SJCRH30 (cell line): ENCODE measurements at regions not wholly inside any gene's neighbourhood (a gene's known extent, or its start where the extent isn't known, plus 50 kb on each side); places are given as distances from the start of the nearest gene placed in this dataset.
"Not testable (repeated sequence)": the region's sequence is repeated elsewhere in the genome, so short reads cannot be mapped to it uniquely, and the experiment has no call there.

Source experiments
- DNase-seq, 2 experiments: peaks; one replicate each; pipeline ENCODE4 v3.0.0-alpha.2; 2015 to 2020
- H3K27ac ChIP-seq: fragments of 250-450 bp; sonication (Bioruptor Pico); 2 replicates; pipeline ENCODE4 v1.5.1; 2020; ENCODE audit warnings: mild to moderate bottlenecking, moderate library complexity
- H3K27me3 ChIP-seq: fragments of 250-450 bp; sonication (Bioruptor Pico); 2 replicates; pipeline ENCODE4 v1.5.1; 2020; ENCODE audit warnings: mild to moderate bottlenecking, moderate library complexity
- H3K36me3 ChIP-seq: fragments of 250-450 bp; sonication (Bioruptor Pico); 2 replicates; pipeline ENCODE4 v1.5.1; 2020; ENCODE audit warnings: mild to moderate bottlenecking, moderate library complexity
- H3K4me1 ChIP-seq: fragments of 250-450 bp; sonication (Bioruptor Pico); 2 replicates; pipeline ENCODE4 v1.5.1; 2020; ENCODE audit warnings: mild to moderate bottlenecking, moderate library complexity
- H3K4me3 ChIP-seq: fragments of 250-450 bp; sonication (Bioruptor Pico); 2 replicates; pipeline ENCODE4 v1.5.1; 2020; ENCODE audit warnings: mild to moderate bottlenecking, moderate library complexity
- H3K9me3 ChIP-seq: fragments of 250-450 bp; sonication (Bioruptor Pico); replicated peaks from 2 replicates; pipeline ENCODE4 v1.5.1; 2020; ENCODE audit warnings: mild to moderate bottlenecking, moderate library complexity

DNA sequence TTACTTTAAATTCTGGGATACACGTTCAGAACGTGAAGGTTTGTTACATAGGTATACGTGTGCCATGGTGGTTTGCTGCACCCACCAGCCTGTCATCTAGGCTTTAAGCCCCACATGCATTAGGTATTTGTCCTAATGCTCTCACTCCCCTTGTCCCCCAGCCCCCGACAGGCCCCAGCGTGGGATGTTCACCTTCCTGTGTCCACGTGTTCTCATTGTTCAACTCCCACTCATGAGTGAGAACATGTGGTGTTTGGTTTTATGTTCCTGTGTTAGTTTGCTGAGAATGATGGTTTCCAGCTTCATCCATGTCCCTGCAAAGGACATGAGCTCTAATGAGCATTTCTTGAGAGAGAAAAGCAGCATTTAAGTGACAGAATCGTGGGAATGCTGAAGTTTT is 726.6 kb downstream of the TDRD15 start:
- H3K9me3 ChIP-seq, H3K4me1 ChIP-seq, H3K27me3 ChIP-seq, H3K36me3 ChIP-seq, DNase-seq, H3K4me3 ChIP-seq, H3K27ac ChIP-seq: not testable (repeated sequence)

DNA sequence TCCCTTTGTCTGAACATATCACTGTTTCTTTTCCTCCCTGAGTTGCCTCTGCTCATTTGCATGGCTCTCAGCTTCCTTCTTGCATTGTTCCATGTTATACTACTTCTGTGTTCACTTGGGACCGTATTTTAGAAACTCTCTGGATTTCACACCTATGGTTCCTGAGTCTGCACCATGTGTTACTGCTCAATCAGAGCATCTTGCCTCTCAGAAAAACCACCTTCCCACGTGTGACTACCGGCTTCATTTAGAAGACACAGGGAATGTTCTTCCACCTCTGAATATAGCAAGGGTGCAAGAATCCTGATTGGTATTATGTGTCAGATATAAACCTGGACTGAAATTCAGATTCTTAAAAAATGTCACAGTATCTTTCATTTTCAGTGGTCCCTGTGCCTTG is 731.2 kb downstream of the TDRD15 start:
- Histone ChIP-seq H3K36me3 (no peaks in the 10 kb centered on the region), H3K9me3 (no peaks in the 10 kb centered on the region), H3K27me3 (no peaks in the 10 kb centered on the region), H3K4me1 (no peaks in the 10 kb centered on the region), H3K4me3 (no peak overlapping the region), H3K27ac (no peak overlapping the region)
- no peak for DNase-seq

DNA sequence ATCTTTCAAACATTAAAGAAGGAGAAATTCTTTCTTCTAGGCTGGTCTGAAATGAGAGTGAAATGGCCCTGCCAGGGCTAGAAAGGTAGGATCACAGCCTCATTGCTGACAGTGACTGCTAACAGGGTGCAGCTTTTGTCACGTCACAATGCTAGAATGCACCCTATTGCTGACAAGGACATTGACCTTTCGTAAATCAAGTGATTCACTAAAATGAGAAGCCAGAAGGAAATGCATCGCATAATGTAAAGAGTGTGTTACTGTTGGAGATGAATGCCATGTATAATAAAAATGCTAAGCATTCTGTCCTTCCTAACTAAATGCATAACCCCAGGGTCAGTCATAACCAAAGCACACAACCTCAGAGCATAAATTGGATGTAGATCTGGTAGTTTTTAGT is 732.9 kb downstream of the TDRD15 start:
- H3K27me3 ChIP-seq = no peaks in the 10 kb centered on the region
- no peak for DNase-seq
- no peaks in the 10 kb centered on the region for H3K9me3 ChIP-seq

GRCh38 chr2:21860907-21861306 is 737.1 kb downstream of the TDRD15 start:
- DNase-seq = no peak
- no peaks in the 10 kb centered on the region for H3K9me3 ChIP-seq
- H3K4me3 ChIP-seq = no peak overlapping the region
- H3K36me3 ChIP-seq = no peaks in the 10 kb centered on the region
- no peak overlapping the region for H3K27ac ChIP-seq
- no peaks in the 10 kb centered on the region for H3K27me3 ChIP-seq
- H3K4me1 ChIP-seq = no peaks in the 10 kb centered on the region

More for the DNA sequence above, 732.9 kb downstream of the TDRD15 start:
- no peak overlapping the region for H3K4me3 ChIP-seq
- H3K4me1 ChIP-seq = no peaks in the 10 kb centered on the region
- no peak overlapping the region for H3K27ac ChIP-seq
- H3K36me3 ChIP-seq = no peaks in the 10 kb centered on the region

GRCh38 chr2:21866316-21866715 is 742.5 kb downstream of the TDRD15 start:
- Histone ChIP-seq H3K27me3 (no peaks in the 10 kb centered on the region), H3K9me3 (no peaks in the 10 kb centered on the region), H3K27ac (no peak overlapping the region), H3K4me1 (no peaks in the 10 kb centered on the region), H3K36me3 (no peaks in the 10 kb centered on the region), H3K4me3 (no peak overlapping the region)
- no peak for DNase-seq

DNA sequence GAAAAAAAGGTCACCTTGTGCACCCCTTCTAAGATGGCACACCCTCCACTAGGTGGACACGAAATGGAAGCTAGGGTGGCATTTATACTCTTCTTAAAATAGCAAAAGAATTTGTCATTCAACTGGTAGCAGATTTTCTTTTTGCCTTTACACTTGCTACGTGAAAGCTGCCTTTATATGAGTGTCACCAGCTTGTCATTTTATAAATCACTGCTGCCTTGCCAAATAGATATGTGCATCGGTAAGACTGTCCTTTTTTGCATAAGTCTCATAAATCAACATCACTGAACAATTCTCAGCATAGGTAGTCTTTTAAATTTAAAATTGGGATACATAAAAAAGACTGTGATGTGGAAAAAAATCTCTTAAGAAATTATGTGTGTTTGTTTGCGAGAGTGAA is 764.1 kb downstream of the TDRD15 start:
- Histone ChIP-seq H3K4me3 (no peak overlapping the region), H3K27me3 (0 out of 2 replicates have a peak, but pooled peaks cover 4% of the 10 kb centered on the region), H3K9me3 (no peaks in the 10 kb centered on the region), H3K27ac (no peak overlapping the region), H3K36me3 (no peaks in the 10 kb centered on the region), H3K4me1 (no peaks in the 10 kb centered on the region)
- no peak for DNase-seq

GRCh38 chr2:21890041-21890440 is 766.3 kb downstream of the TDRD15 start:
- Histone ChIP-seq H3K4me3 (no peak overlapping the region), H3K4me1 (no peaks in the 10 kb centered on the region), H3K27ac (no peak overlapping the region), H3K36me3 (no peaks in the 10 kb centered on the region), H3K27me3 (0 out of 2 replicates have a peak, but pooled peaks cover 4% of the 10 kb centered on the region), H3K9me3 (no peaks in the 10 kb centered on the region)
- DNase-seq = no peak

DNA sequence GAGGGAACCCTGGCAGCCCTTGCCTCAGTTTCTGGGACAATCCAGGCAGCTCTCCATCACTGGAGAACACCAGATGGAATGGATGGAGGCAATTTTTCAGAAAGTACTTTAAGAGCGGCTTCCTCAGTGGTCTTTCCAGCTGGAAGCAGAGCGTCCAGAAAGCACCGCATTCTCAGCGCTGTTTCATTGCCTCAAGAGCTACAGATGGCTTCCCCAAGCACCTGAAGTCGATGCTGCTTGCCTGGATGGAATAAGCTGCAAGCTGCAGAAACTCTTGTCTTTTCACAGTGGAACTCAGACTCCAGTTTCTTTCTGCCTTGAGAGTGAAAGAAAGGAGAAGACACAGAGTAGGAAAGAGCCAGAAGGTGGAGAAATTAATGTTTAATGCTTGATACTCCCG is 766.9 kb downstream of the TDRD15 start:
- no peak overlapping the region for H3K4me3 ChIP-seq
- no peaks in the 10 kb centered on the region for H3K9me3 ChIP-seq
- no peaks in the 10 kb centered on the region for H3K4me1 ChIP-seq
- no peak overlapping the region for H3K27ac ChIP-seq
- no peak for DNase-seq
- H3K36me3 ChIP-seq = no peaks in the 10 kb centered on the region
- 0 out of 2 replicates have a peak, but pooled peaks cover 4% of the 10 kb centered on the region for H3K27me3 ChIP-seq

DNA sequence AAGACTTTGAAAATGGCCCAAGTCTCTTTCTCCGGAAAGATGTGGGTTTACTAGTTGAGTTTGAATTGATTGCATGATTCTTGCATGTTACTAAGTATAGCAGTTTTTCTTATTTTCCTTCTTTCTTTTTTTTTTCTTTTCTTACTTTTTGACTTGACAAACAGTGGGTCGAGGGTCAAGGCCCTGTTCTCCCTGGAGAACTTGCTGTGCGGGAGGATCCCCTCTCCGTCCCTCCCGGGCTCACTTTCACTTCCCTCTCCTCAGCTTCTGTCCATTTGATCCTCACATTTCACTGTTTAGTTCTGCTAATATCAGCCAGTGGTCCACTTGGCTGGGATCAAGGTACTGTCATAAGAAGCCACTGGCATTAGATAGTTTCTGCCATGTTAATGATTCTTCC is 767.4 kb downstream of the TDRD15 start:
- H3K27me3 ChIP-seq = 0 out of 2 replicates have a peak, but pooled peaks cover 4% of the 10 kb centered on the region
- no peak overlapping the region for H3K4me3 ChIP-seq
- no peak for DNase-seq
- H3K9me3 ChIP-seq = no peaks in the 10 kb centered on the region
- H3K36me3 ChIP-seq = no peaks in the 10 kb centered on the region
- no peak overlapping the region for H3K27ac ChIP-seq
- no peaks in the 10 kb centered on the region for H3K4me1 ChIP-seq

DNA sequence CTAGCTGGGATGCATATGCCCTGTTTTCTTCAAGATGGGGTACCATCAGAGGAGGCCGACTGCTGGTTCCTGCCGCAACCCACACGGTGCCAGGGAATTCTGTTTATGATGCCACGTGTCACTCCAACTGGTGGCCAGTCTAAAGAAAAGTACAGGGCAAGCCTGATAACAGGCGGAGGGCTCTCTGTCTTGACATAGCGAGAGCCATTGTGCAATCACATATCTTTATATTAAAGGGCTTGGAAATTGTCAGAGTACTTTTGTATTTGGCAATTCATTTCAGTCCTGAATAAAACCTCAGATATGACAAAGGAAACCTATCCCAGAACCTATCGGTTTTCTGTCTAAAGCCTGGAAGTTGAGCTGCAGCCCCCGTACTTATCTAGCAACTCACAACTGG is 768.4 kb downstream of the TDRD15 start:
- H3K4me3 ChIP-seq = no peak overlapping the region
- H3K27me3 ChIP-seq = 0 out of 2 replicates have a peak, but pooled peaks cover 4% of the 10 kb centered on the region
- H3K36me3 ChIP-seq = no peaks in the 10 kb centered on the region
- no peaks in the 10 kb centered on the region for H3K9me3 ChIP-seq
- H3K4me1 ChIP-seq = no peaks in the 10 kb centered on the region
- H3K27ac ChIP-seq = no peak overlapping the region
- no peak for DNase-seq

DNA sequence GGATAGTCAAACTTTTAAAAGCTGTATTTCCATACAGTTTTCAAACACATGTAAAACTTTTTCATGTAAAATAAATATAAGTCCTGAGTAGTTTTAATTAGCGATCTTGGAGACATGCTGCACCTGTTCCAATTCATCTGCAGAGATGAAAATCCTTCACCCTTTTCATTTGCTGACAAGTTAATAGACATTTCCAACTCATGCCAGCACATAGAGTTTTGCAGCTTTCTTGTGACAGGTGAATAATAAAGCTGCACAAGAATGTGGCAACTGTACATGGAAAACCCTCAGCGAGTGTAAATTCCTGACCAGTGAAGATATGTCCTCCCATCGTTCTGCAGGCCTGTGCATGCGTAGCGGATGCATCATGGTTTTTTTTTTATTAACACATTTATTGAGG is 771.4 kb downstream of the TDRD15 start:
- no peak for DNase-seq
- Histone ChIP-seq H3K4me1 (no peaks in the 10 kb centered on the region), H3K9me3 (no peaks in the 10 kb centered on the region), H3K27me3 (0 out of 2 replicates have a peak, but pooled peaks cover 3% of the 10 kb centered on the region), H3K36me3 (no peaks in the 10 kb centered on the region), H3K4me3 (no peak overlapping the region), H3K27ac (no peak overlapping the region)

- DNase-seq, H3K27ac ChIP-seq, H3K4me1 ChIP-seq, H3K4me3 ChIP-seq, H3K9me3 ChIP-seq, H3K27me3 ChIP-seq, H3K36me3 ChIP-seq: not testable (repeated sequence)
These were observed 785.1 kb downstream of the TDRD15 start for GRCh38 chr2:21908712-21909380.

GRCh38 chr2:21910832-21911507 is 787.2 kb downstream of the TDRD15 start:
- no peak overlapping the region for H3K27ac ChIP-seq
- no peaks in the 10 kb centered on the region for H3K27me3 ChIP-seq
- no peak for DNase-seq
- H3K4me1 ChIP-seq = no peaks in the 10 kb centered on the region
- no peaks in the 10 kb centered on the region for H3K9me3 ChIP-seq
- no peaks in the 10 kb centered on the region for H3K36me3 ChIP-seq
- H3K4me3 ChIP-seq = no peak overlapping the region

- Histone ChIP-seq H3K4me3 (no peak overlapping the region), H3K36me3 (no peaks in the 10 kb centered on the region), H3K27ac (no peak overlapping the region), H3K4me1 (no peaks in the 10 kb centered on the region), H3K9me3 (no peaks in the 10 kb centered on the region), H3K27me3 (no peaks in the 10 kb centered on the region)
- no peak for DNase-seq
These were observed 788.6 kb downstream of the TDRD15 start for GRCh38 chr2:21912405-21912804.

DNA sequence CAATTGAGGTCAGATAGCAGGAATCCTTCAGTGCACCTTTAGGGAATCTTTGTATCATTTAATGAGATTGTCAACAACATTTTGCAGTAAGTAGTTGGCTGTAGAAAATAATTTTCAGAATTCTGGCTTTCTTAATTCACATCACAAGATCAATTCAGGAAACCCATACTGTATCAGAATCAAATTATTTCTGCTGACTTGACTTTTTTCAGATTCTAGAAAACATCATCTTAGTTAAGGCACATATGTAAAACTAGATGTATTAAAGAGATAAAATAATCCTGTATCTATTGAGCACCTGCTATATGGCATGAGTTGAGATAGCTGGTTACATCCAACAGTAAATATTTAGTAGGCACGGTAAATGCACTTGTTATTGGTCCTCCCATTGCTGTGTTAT is 791.4 kb downstream of the TDRD15 start:
- Histone ChIP-seq H3K4me3 (no peak overlapping the region), H3K27me3 (no peaks in the 10 kb centered on the region), H3K36me3 (no peaks in the 10 kb centered on the region), H3K27ac (no peak overlapping the region), H3K9me3 (no peaks in the 10 kb centered on the region), H3K4me1 (no peaks in the 10 kb centered on the region)
- no peak for DNase-seq
